SU-DHL-6 (cell line): ENCODE measurements at regions not wholly inside any gene's neighbourhood (a gene's known extent, or its start where the extent isn't known, plus 50 kb on each side); places are given as distances from the start of the nearest gene placed in this dataset.

ENCODE experiments used
- H2AFZ ChIP-seq: fragments of 200-600 bp; sonication (generic); 2 replicates; pipeline ENCODE4 v1.6.1; 2014; ENCODE audit warnings: low read depth, mild to moderate bottlenecking, moderate library complexity, mixed read lengths, antibody characterized with exemption, low read length; ENCODE audit not compliant: severe bottlenecking
- H3F3A ChIP-seq: fragments of 200-600 bp; shearing (Covaris generic); 2 replicates; pipeline ENCODE4 v1.6.0; 2016; ENCODE audit warnings: antibody characterized with exemption, mild to moderate bottlenecking; ENCODE audit not compliant: insufficient read depth
- H3K27ac ChIP-seq: fragments of 200-600 bp; sonication (generic); 2 replicates; pipeline ENCODE4 v1.5.1; 2016; ENCODE audit warnings: low read depth, mild to moderate bottlenecking, low read length, moderate library complexity, mixed read lengths
- H3K27me3 ChIP-seq: fragments of 200-600 bp; sonication (generic), shearing (Covaris generic); 2 replicates; pipeline ENCODE4 v1.6.0; 2014; ENCODE audit warnings: mild to moderate bottlenecking, low read length
- H3K36me3 ChIP-seq: fragments of 200-600 bp; sonication (generic); 2 replicates; pipeline ENCODE4 v1.6.1; 2014; ENCODE audit warnings: mild to moderate bottlenecking, low read length, mixed read lengths
- H3K4me2 ChIP-seq: fragments of 300-600, 200-600 bp; shearing (Covaris generic), sonication (generic); 2 replicates; pipeline ENCODE4 v1.6.0; 2014; ENCODE audit warnings: low read length, low read depth, mild to moderate bottlenecking; ENCODE audit not compliant: poor library complexity, severe bottlenecking
- H3K4me3 ChIP-seq: fragments of 200-600 bp; sonication (generic); 2 replicates; pipeline ENCODE4 v1.5.1; 2014; ENCODE audit warnings: antibody characterized with exemption, low read length, mild to moderate bottlenecking, mixed read lengths; ENCODE audit not compliant: insufficient read depth, poor library complexity, severe bottlenecking
- H3K79me2 ChIP-seq: fragments of 200-600 bp; sonication (generic); 2 replicates; pipeline ENCODE4 v1.6.1; 2014; ENCODE audit warnings: mild to moderate bottlenecking, low read length, moderate library complexity; ENCODE audit not compliant: insufficient read depth
- H3K9ac ChIP-seq: fragments of 200-600 bp; sonication (generic); 2 replicates; pipeline ENCODE4 v1.7.0; 2014; ENCODE audit warnings: mild to moderate bottlenecking, low read length
- H3K9me2 ChIP-seq: fragments of 200-600 bp; sonication (generic); replicated peaks from 2 replicates; pipeline ENCODE4 v1.6.1; 2014; ENCODE audit warnings: low read length; ENCODE audit not compliant: insufficient read depth
- H3K9me3 ChIP-seq: fragments of 200-600 bp; sonication (generic); 2 replicates; pipeline ENCODE4 v1.6.1; 2014; ENCODE audit warnings: low read length, mixed read lengths; ENCODE audit not compliant: insufficient read depth
- H4K20me1 ChIP-seq: fragments of 200-600 bp; sonication (generic); 2 replicates; pipeline ENCODE4 v1.6.1; 2014; ENCODE audit warnings: low read depth, mild to moderate bottlenecking, antibody characterized with exemption, low read length, moderate library complexity, mixed read lengths
- CTCF ChIP-seq: fragments of 200-600 bp; sonication (generic); IDR thresholded peaks from one replicate; pipeline ENCODE4 v1.5.1; 2017; ENCODE audit warnings: antibody characterized with exemption, mild to moderate bottlenecking, low read length, moderate library complexity; ENCODE audit not compliant: insufficient read depth, poor library complexity, severe bottlenecking
- EZH2phosphoT487 ChIP-seq: fragments of 200-600 bp; sonication (generic), shearing (Covaris generic); conservative IDR thresholded peaks from 2 replicates; pipeline ENCODE4 v1.6.1; 2018; ENCODE audit warnings: mild to moderate bottlenecking, antibody characterized with exemption, low read length, moderate library complexity, mixed read lengths

- Histone ChIP-seq H3K9me3 (no peaks in the 10 kb centered on the region), H3F3A (no peaks in the 10 kb centered on the region)
- TF ChIP-seq CTCF: peak; percentile 13
- no peak for TF ChIP-seq EZH2phosphoT487
Measured at GRCh38 chr6:119979862-119980261, 630.3 kb upstream of the MAN1A1 start.

GRCh38 chr6:119978274-119978889 lies 628.8 kb upstream of the MAN1A1 start:
- no peaks in the 10 kb centered on the region for H4K20me1 ChIP-seq
- H3K9me2 ChIP-seq: no peaks in the 10 kb centered on the region
- H3K9me3 ChIP-seq: no peaks in the 10 kb centered on the region
- H3K4me3 ChIP-seq: no peak overlapping the region
- no peak overlapping the region for H3K4me2 ChIP-seq
- no peak overlapping the region for H2AFZ ChIP-seq
- H3K27ac ChIP-seq: no peak overlapping the region
- H3K27me3 ChIP-seq: no peaks in the 10 kb centered on the region
- H3K36me3 ChIP-seq: no peaks in the 10 kb centered on the region
- H3F3A ChIP-seq: no peaks in the 10 kb centered on the region
- H3K79me2 ChIP-seq: no peaks in the 10 kb centered on the region
- TF ChIP-seq CTCF (peak; percentile 15), EZH2phosphoT487 (no peak)
- no peak overlapping the region for H3K9ac ChIP-seq

More at GRCh38 chr6:119979862-119980261, 630.3 kb upstream of the MAN1A1 start:
- H3K9me2 ChIP-seq: no peaks in the 10 kb centered on the region
- H3K27ac ChIP-seq: no peak overlapping the region
- no peak overlapping the region for H3K4me3 ChIP-seq
- no peaks in the 10 kb centered on the region for H3K27me3 ChIP-seq
- no peaks in the 10 kb centered on the region for H3K36me3 ChIP-seq
- H3K79me2 ChIP-seq: no peaks in the 10 kb centered on the region
- no peaks in the 10 kb centered on the region for H4K20me1 ChIP-seq
- no peak overlapping the region for H3K4me2 ChIP-seq
- H3K9ac ChIP-seq: no peak overlapping the region
- no peak overlapping the region for H2AFZ ChIP-seq

- Histone ChIP-seq H3K27ac (no peak overlapping the region), H3K27me3 (no peaks in the 10 kb centered on the region), H3K4me2 (no peak overlapping the region), H3K9ac (no peak overlapping the region), H3K4me3 (no peak overlapping the region), H3F3A (no peaks in the 10 kb centered on the region), H4K20me1 (no peaks in the 10 kb centered on the region), H3K36me3 (no peaks in the 10 kb centered on the region), H3K9me3 (no peaks in the 10 kb centered on the region), H2AFZ (no peak overlapping the region), H3K9me2 (no peaks in the 10 kb centered on the region), H3K79me2 (no peaks in the 10 kb centered on the region)
- TF ChIP-seq EZH2phosphoT487 (no peak), CTCF (no peak)
Measured at GRCh38 chr6:119974430-119975159, 625.0 kb upstream of the MAN1A1 start.
